Keratinocyte (primary cell): ENCODE measurements at regions not wholly inside any gene's neighbourhood (a gene's known extent, or its start where the extent isn't known, plus 50 kb on each side); places are given as distances from the start of the nearest gene placed in this dataset.

ENCODE experiments used
- DNase-seq: peaks from one replicate; pipeline ENCODE4 v3.0.0-alpha.2; 2011; ENCODE audit warnings: low read depth, missing footprints, low spot score
- FAIRE-seq: peaks from 2 replicates; lab custom pipeline; 2011; peaks lifted over from hg19 to GRCh38; lab: Jason Lieb, UNC
- H2AFZ ChIP-seq: 2 replicates; pipeline ENCODE4 v1.6.0; 2012; ENCODE audit warnings: low read length, control low read depth, inconsistent platforms; ENCODE audit not compliant: control insufficient read depth
- H3K27ac ChIP-seq: 2 replicates; pipeline ENCODE4 v1.5.1; 2011; ENCODE audit warnings: low read length; ENCODE audit not compliant: control insufficient read depth, insufficient read depth
- H3K27me3 ChIP-seq: 3 replicates; pipeline ENCODE4 v1.6.0; 2011; ENCODE audit warnings: low read length; ENCODE audit not compliant: control insufficient read depth, insufficient read depth; ENCODE audit errors: extremely low read depth
- H3K36me3 ChIP-seq, 2 experiments: 2 replicates in 1 of 2; 3 replicates in 1 of 2; pipeline ENCODE4 v1.5.1; 2011; ENCODE audit warnings: low read length in 2 of 2, mild to moderate bottlenecking in 1 of 2; ENCODE audit not compliant: control insufficient read depth in 2 of 2, insufficient read depth in 2 of 2; ENCODE audit errors: extremely low read depth in 1 of 2
- H3K4me1 ChIP-seq: 3 replicates; pipeline ENCODE4 v1.5.1; 2011; ENCODE audit warnings: low read length; ENCODE audit not compliant: control insufficient read depth, insufficient read depth; ENCODE audit errors: extremely low read depth
- H3K4me2 ChIP-seq: 3 replicates; pipeline ENCODE4 v1.6.0; 2011; ENCODE audit warnings: low read depth, low read length; ENCODE audit not compliant: control insufficient read depth, insufficient read depth; ENCODE audit errors: extremely low read depth
- H3K4me3 ChIP-seq, 3 experiments: fragments of 200-600 bp in 1 of 3; sonication (generic) in 1 of 3; 2 replicates in 2 of 3; 3 replicates in 1 of 3; pipeline ENCODE4 v1.5.1; 2011 to 2016; ENCODE audit warnings: low read length in 3 of 3, mild to moderate bottlenecking in 3 of 3, control low read depth in 2 of 3, inconsistent platforms in 1 of 3, low read depth in 1 of 3, mixed read lengths in 1 of 3, mixed run types in 1 of 3, moderate library complexity in 1 of 3; ENCODE audit not compliant: control insufficient read depth in 2 of 3, insufficient read depth in 2 of 3; ENCODE audit errors: extremely low read depth in 1 of 3
- H3K79me2 ChIP-seq: 2 replicates; pipeline ENCODE4 v1.6.0; 2012; ENCODE audit warnings: low read length; ENCODE audit not compliant: control insufficient read depth, insufficient read depth
- H3K9ac ChIP-seq: 3 replicates; pipeline ENCODE4 v1.6.0; 2011; ENCODE audit warnings: low read length; ENCODE audit not compliant: control insufficient read depth, insufficient read depth; ENCODE audit errors: extremely low read depth
- H3K9me1 ChIP-seq: 3 replicates; pipeline ENCODE4 v1.6.0; 2011; ENCODE audit warnings: low read length; ENCODE audit not compliant: control insufficient read depth, insufficient read depth; ENCODE audit errors: extremely low read depth
- H3K9me3 ChIP-seq: 2 replicates; pipeline ENCODE4 v1.5.1; 2012; ENCODE audit warnings: low read depth, low read length; ENCODE audit not compliant: control insufficient read depth
- H4K20me1 ChIP-seq: 3 replicates; pipeline ENCODE4 v1.6.0; 2011; ENCODE audit warnings: low read length; ENCODE audit not compliant: control insufficient read depth, insufficient read depth; ENCODE audit errors: extremely low read depth
- CTCF ChIP-seq, 3 experiments: IDR thresholded peaks in 1 of 3; conservative IDR thresholded peaks in 1 of 3; optimal IDR thresholded peaks in 1 of 3; 2 replicates in 2 of 3; 3 replicates in 1 of 3; pipeline versions ENCODE3 to v1.5.1; 2011; ENCODE audit warnings: low read length in 3 of 3, mild to moderate bottlenecking in 3 of 3, moderate library complexity in 2 of 3, control low read depth in 1 of 3, inconsistent platforms in 1 of 3; ENCODE audit not compliant: insufficient read depth in 2 of 3; ENCODE audit errors: extremely low read depth in 1 of 3
- EZH2 ChIP-seq: IDR thresholded peaks from one replicate; pipeline ENCODE4 v1.6.1; 2012; ENCODE audit warnings: inconsistent platforms, mild to moderate bottlenecking, low read length, moderate library complexity
- dilution Hi-C: fragments of 300-500 bp; cut with MboI; formaldehyde crosslinking; loops from one replicate; pipeline ENCODE4 v1.7.0; 2020; ENCODE audit warnings: low sequenced_read_pairs; ENCODE audit not compliant: extremely low pct_ligation_motif_present

- no peak overlapping the region for H3K4me3 ChIP-seq
- FAIRE-seq (peak; percentile 71), DNase-seq (no peak)
- no peaks in the 10 kb centered on the region for H4K20me1 ChIP-seq
- no peaks in the 10 kb centered on the region for H3K9me1 ChIP-seq
- no peaks in the 10 kb centered on the region for H3K79me2 ChIP-seq
- TF ChIP-seq EZH2 (no peak), CTCF (optimal IDR thresholded peaks at IDR 0.05 in 1 of 3, IDR thresholded peaks at IDR 0.05 in 1 of 3, conservative IDR thresholded peaks at IDR 0.05 in 1 of 3; ENCODE audit: extremely low read depth in 1 of 3, insufficient read depth in 2 of 3, low read length in 3 of 3) (no peak)
- H3K4me2 ChIP-seq: no peak overlapping the region
- no peaks in the 10 kb centered on the region for H3K27me3 ChIP-seq
- no peaks in the 10 kb centered on the region for H3K4me1 ChIP-seq
- dilution Hi-C loops: no loop called here
- no peak overlapping the region for H2AFZ ChIP-seq
- no peak overlapping the region for H3K9ac ChIP-seq
- H3K36me3 ChIP-seq: no peaks in the 10 kb centered on the region
- no peaks in the 10 kb centered on the region for H3K9me3 ChIP-seq
- H3K27ac ChIP-seq: no peak overlapping the region
These were observed 406.3 kb downstream of the SOX2 start for GRCh38 chr3:182118066-182118465.

GRCh38 chr3:182121401-182121800, 409.7 kb downstream of the SOX2 start:
- no peak overlapping the region for H3K9ac ChIP-seq
- H3K27me3 ChIP-seq: no peaks in the 10 kb centered on the region
- H3K36me3 ChIP-seq: no peaks in the 10 kb centered on the region
- no peak overlapping the region for H3K4me3 ChIP-seq
- no peak overlapping the region for H3K4me2 ChIP-seq
- H3K27ac ChIP-seq: no peak overlapping the region
- no peaks in the 10 kb centered on the region for H3K79me2 ChIP-seq
- DNase-seq (no peak), FAIRE-seq (no peak)
- dilution Hi-C loops: no loop called here
- no peaks in the 10 kb centered on the region for H3K9me3 ChIP-seq
- TF ChIP-seq CTCF (optimal IDR thresholded peaks at IDR 0.05 in 1 of 3, IDR thresholded peaks at IDR 0.05 in 1 of 3, conservative IDR thresholded peaks at IDR 0.05 in 1 of 3; ENCODE audit: extremely low read depth in 1 of 3, insufficient read depth in 2 of 3, low read length in 3 of 3) (no peak), EZH2 (no peak)
- H3K4me1 ChIP-seq: no peaks in the 10 kb centered on the region
- no peaks in the 10 kb centered on the region for H3K9me1 ChIP-seq
- no peak overlapping the region for H2AFZ ChIP-seq
- H4K20me1 ChIP-seq: no peaks in the 10 kb centered on the region
